Loucy (cell line): ENCODE measurements at regions not wholly inside any gene's neighbourhood (a gene's known extent, or its start where the extent isn't known, plus 50 kb on each side); places are given as distances from the start of the nearest gene placed in this dataset.

Experiments used
- EZH2phosphoT487 ChIP-seq: fragments of 200-600 bp; IDR thresholded peaks from 2 replicates; pipeline ENCODE4 v1.6.1; 2018; ENCODE audit warnings: antibody characterized with exemption, mild to moderate bottlenecking, moderate library complexity, borderline replicate concordance
- TF ChIP-seq, protein P1 (sequence below): fragments of 200-600 bp; sonication (generic); conservative IDR thresholded peaks from 2 replicates; pipeline ENCODE4 v1.5.1; 2014; ENCODE audit warnings: mild to moderate bottlenecking, antibody characterized with exemption, low read length

DNA sequence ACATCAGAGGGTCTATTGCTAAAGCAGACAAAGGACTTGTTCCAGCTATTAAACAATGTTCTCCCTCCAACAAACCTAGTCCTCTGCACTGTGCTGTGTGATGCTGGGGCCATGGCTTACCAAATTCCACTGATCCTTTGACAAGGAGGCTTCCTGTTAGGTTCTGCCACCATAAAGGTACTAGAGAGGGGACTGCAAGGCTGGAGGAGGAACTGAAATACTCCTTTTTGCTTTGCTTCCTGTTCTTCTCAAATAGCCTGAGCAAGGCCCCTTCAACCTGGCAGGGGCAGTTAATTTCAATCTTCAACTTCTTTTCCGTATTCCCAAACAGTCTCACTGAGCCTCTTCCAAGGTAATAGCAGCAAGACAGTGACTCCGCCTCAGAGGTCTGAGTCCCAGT, 286.4 kb upstream of the IRAK1BP1 start:
- TF ChIP-seq, protein P1, sequence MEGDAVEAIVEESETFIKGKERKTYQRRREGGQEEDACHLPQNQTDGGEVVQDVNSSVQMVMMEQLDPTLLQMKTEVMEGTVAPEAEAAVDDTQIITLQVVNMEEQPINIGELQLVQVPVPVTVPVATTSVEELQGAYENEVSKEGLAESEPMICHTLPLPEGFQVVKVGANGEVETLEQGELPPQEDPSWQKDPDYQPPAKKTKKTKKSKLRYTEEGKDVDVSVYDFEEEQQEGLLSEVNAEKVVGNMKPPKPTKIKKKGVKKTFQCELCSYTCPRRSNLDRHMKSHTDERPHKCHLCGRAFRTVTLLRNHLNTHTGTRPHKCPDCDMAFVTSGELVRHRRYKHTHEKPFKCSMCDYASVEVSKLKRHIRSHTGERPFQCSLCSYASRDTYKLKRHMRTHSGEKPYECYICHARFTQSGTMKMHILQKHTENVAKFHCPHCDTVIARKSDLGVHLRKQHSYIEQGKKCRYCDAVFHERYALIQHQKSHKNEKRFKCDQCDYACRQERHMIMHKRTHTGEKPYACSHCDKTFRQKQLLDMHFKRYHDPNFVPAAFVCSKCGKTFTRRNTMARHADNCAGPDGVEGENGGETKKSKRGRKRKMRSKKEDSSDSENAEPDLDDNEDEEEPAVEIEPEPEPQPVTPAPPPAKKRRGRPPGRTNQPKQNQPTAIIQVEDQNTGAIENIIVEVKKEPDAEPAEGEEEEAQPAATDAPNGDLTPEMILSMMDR, result no peak
- no peak for TF ChIP-seq EZH2phosphoT487
